Activated naive CD8-positive, alpha-beta T cell treated with anti-CD3 and anti-CD28 coated beads, Interleukin-2, amount 10 ng/mL, durations not matched to agents 7 days and 5 days (primary cell): ENCODE measurements at regions not wholly inside any gene's neighbourhood (a gene's known extent, or its start where the extent isn't known, plus 50 kb on each side); places are given as distances from the start of the nearest gene placed in this dataset.
"Not testable (repeated sequence)": the region's sequence is repeated elsewhere in the genome, so short reads cannot be mapped to it uniquely, and the experiment has no call there.

ENCODE experiments used
- ATAC-seq: fragments of 150-1000 bp; cut with Tn5 transposase; one replicate; pipeline ENCODE4 v1.10.0; 2021; ENCODE audit warnings: low read depth, moderate library complexity
- POLR2A ChIA-PET: fragments of 350-600 bp; sonication (Branson Sonifier 250); formaldehyde crosslinking; loops from one replicate; lab custom pipeline; 2021; ENCODE audit warnings: antibody characterized with exemption; lab: Charles Lee
- DNase-seq: peaks from one replicate; pipeline ENCODE4 v3.0.0; 2021
- H3K27ac Mint-ChIP-seq: one replicate; pipeline ENCODE4 v1.8.0; 2022; ENCODE audit warnings: mild to moderate bottlenecking, mixed read lengths
- H3K27me3 Mint-ChIP-seq: one replicate; pipeline ENCODE4 v1.8.0; 2022; ENCODE audit warnings: mild to moderate bottlenecking, moderate library complexity, mixed read lengths
- H3K36me3 Mint-ChIP-seq: one replicate; pipeline ENCODE4 v1.8.0; 2021; ENCODE audit warnings: mild to moderate bottlenecking, mixed read lengths
- H3K4me1 Mint-ChIP-seq: one replicate; pipeline ENCODE4 v1.8.0; 2021; ENCODE audit warnings: mixed read lengths
- H3K4me3 Mint-ChIP-seq: one replicate; pipeline ENCODE4 v1.8.0; 2022; ENCODE audit warnings: mild to moderate bottlenecking, moderate library complexity, mixed read lengths
- H3K9me3 Mint-ChIP-seq: one replicate; pipeline ENCODE4 v1.8.0; 2021; ENCODE audit warnings: mixed read lengths

- no peak for ATAC-seq
- Mint-ChIP-seq H3K4me1 (no peaks in the 10 kb centered on the region), H3K9me3 (no peaks in the 10 kb centered on the region), H3K27me3 (peaks cover 2% of the 10 kb centered on the region), H3K27ac (no peak overlapping the region), H3K4me3 (no peak overlapping the region), H3K36me3 (no peaks in the 10 kb centered on the region)
- POLR2A ChIA-PET = no interaction called here
- DNase-seq = no peak
Observed at GRCh38 chr5:50898966-50899365, 232.5 kb downstream of the PARP8 start.

- Mint-ChIP-seq H3K36me3 (no peaks in the 10 kb centered on the region), H3K27ac (no peak overlapping the region), H3K4me1 (no peaks in the 10 kb centered on the region), H3K9me3 (no peaks in the 10 kb centered on the region), H3K4me3 (no peak overlapping the region), H3K27me3 (peaks cover 2% of the 10 kb centered on the region)
- POLR2A ChIA-PET = no interaction called here
- ATAC-seq = no peak
- DNase-seq = no peak
Observed at GRCh38 chr5:50900952-50901510, 234.6 kb downstream of the PARP8 start.

GRCh38 chr5:50903651-50904050 is 237.2 kb downstream of the PARP8 start:
- Mint-ChIP-seq H3K27me3 (no peaks in the 10 kb centered on the region), H3K9me3 (peaks cover 2% of the 10 kb centered on the region), H3K36me3 (no peaks in the 10 kb centered on the region), H3K27ac (no peak overlapping the region), H3K4me1 (no peaks in the 10 kb centered on the region), H3K4me3 (no peak overlapping the region)
- DNase-seq (no peak), ATAC-seq (no peak)
- POLR2A ChIA-PET = no interaction called here

GRCh38 chr5:50905996-50906570 is 239.6 kb downstream of the PARP8 start:
- H3K9me3 Mint-ChIP-seq = peaks cover 2% of the 10 kb centered on the region
- no peak for ATAC-seq
- H3K27ac Mint-ChIP-seq = no peak overlapping the region
- peaks cover 2% of the 10 kb centered on the region for H3K27me3 Mint-ChIP-seq
- POLR2A ChIA-PET = no interaction called here
- H3K36me3 Mint-ChIP-seq = no peaks in the 10 kb centered on the region
- DNase-seq = no peak
- no peaks in the 10 kb centered on the region for H3K4me1 Mint-ChIP-seq
- H3K4me3 Mint-ChIP-seq = no peak overlapping the region

GRCh38 chr5:50920160-50920559 is 253.7 kb downstream of the PARP8 start:
- ATAC-seq, H3K36me3 Mint-ChIP-seq, POLR2A ChIA-PET, H3K4me1 Mint-ChIP-seq, H3K27me3 Mint-ChIP-seq, DNase-seq, H3K4me3 Mint-ChIP-seq, H3K9me3 Mint-ChIP-seq, H3K27ac Mint-ChIP-seq: not testable (repeated sequence)

GRCh38 chr5:50921366-50922133 is 255.1 kb downstream of the PARP8 start:
- H3K36me3 Mint-ChIP-seq = no peaks in the 10 kb centered on the region
- no peak overlapping the region for H3K4me3 Mint-ChIP-seq
- POLR2A ChIA-PET = no interaction called here
- H3K27me3 Mint-ChIP-seq = peaks cover 6% of the 10 kb centered on the region
- H3K4me1 Mint-ChIP-seq = no peaks in the 10 kb centered on the region
- H3K9me3 Mint-ChIP-seq = no peaks in the 10 kb centered on the region
- DNase-seq (no peak), ATAC-seq (no peak)
- no peak overlapping the region for H3K27ac Mint-ChIP-seq

- ATAC-seq = peak; percentile 36
- H3K9me3 Mint-ChIP-seq, H3K4me3 Mint-ChIP-seq, H3K27ac Mint-ChIP-seq, H3K4me1 Mint-ChIP-seq, H3K27me3 Mint-ChIP-seq, POLR2A ChIA-PET, DNase-seq, H3K36me3 Mint-ChIP-seq: not testable (repeated sequence)
Observed at GRCh38 chr5:50922134-50922941, 255.9 kb downstream of the PARP8 start.

- Mint-ChIP-seq H3K36me3 (no peaks in the 10 kb centered on the region), H3K4me3 (no peak overlapping the region), H3K9me3 (no peaks in the 10 kb centered on the region), H3K27ac (no peak overlapping the region), H3K27me3 (peaks cover 6% of the 10 kb centered on the region), H3K4me1 (no peaks in the 10 kb centered on the region)
- DNase-seq = no peak
- POLR2A ChIA-PET = no interaction called here
- ATAC-seq = no peak
Observed at GRCh38 chr5:50922942-50923767, 256.7 kb downstream of the PARP8 start.

GRCh38 chr5:50923768-50924494 is 257.5 kb downstream of the PARP8 start:
- POLR2A ChIA-PET = no interaction called here
- no peaks in the 10 kb centered on the region for H3K36me3 Mint-ChIP-seq

GRCh38 chr5:50927953-50928352 is 261.5 kb downstream of the PARP8 start:
- no peak overlapping the region for H3K27ac Mint-ChIP-seq
- no peaks in the 10 kb centered on the region for H3K4me1 Mint-ChIP-seq
- no peak overlapping the region for H3K4me3 Mint-ChIP-seq
- DNase-seq = no peak
- no peak for ATAC-seq
- H3K36me3 Mint-ChIP-seq = no peaks in the 10 kb centered on the region
- POLR2A ChIA-PET = no interaction called here
- peaks cover 13% of the 10 kb centered on the region for H3K27me3 Mint-ChIP-seq
- no peaks in the 10 kb centered on the region for H3K9me3 Mint-ChIP-seq

More at GRCh38 chr5:50923768-50924494, 257.5 kb downstream of the PARP8 start:
- Mint-ChIP-seq H3K27ac (no peak overlapping the region), H3K27me3 (peaks cover 6% of the 10 kb centered on the region), H3K4me3 (no peak overlapping the region), H3K9me3 (no peaks in the 10 kb centered on the region), H3K4me1 (no peaks in the 10 kb centered on the region)
- DNase-seq (no peak), ATAC-seq (no peak)

GRCh38 chr5:50929174-50929573 is 262.7 kb downstream of the PARP8 start:
- no peak for ATAC-seq
- Mint-ChIP-seq H3K27ac (no peak overlapping the region), H3K27me3 (peaks cover 13% of the 10 kb centered on the region), H3K4me1 (no peaks in the 10 kb centered on the region), H3K9me3 (no peaks in the 10 kb centered on the region), H3K36me3 (no peaks in the 10 kb centered on the region), H3K4me3 (no peak overlapping the region)
- no peak for DNase-seq
- POLR2A ChIA-PET = no interaction called here

- DNase-seq = no peak
- no peak overlapping the region for H3K27ac Mint-ChIP-seq
- POLR2A ChIA-PET = no interaction called here
- no peak overlapping the region for H3K4me3 Mint-ChIP-seq
- no peaks in the 10 kb centered on the region for H3K9me3 Mint-ChIP-seq
- H3K36me3 Mint-ChIP-seq = no peaks in the 10 kb centered on the region
- no peak for ATAC-seq
- H3K27me3 Mint-ChIP-seq = peaks cover 9% of the 10 kb centered on the region
- no peaks in the 10 kb centered on the region for H3K4me1 Mint-ChIP-seq
Observed at GRCh38 chr5:50934343-50934742, 267.9 kb downstream of the PARP8 start.
